Prostate gland (tissue), 2 donors: ENCODE measurements at regions not wholly inside any gene's neighbourhood (a gene's known extent, or its start where the extent isn't known, plus 50 kb on each side); places are given as distances from the start of the nearest gene placed in this dataset.
"Not testable (repeated sequence)": the region's sequence is repeated elsewhere in the genome, so short reads cannot be mapped to it uniquely, and the experiment has no call there.

Experiments
- CTCF ChIP-seq, 4 experiments: fragments of 200-600 bp in 2 of 4; fragments of 450-650 bp in 2 of 4; sonication (generic) in 2 of 4; IDR thresholded peaks; 1 replicate in 3 of 4; 2 replicates in 1 of 4; pipeline ENCODE4 v1.5.1; 2016 to 2019; ENCODE audit warnings: antibody characterized with exemption in 4 of 4, mild to moderate bottlenecking in 2 of 4, moderate library complexity in 2 of 4
- POLR2A ChIP-seq: fragments of 450-650 bp; IDR thresholded peaks from one replicate; pipeline ENCODE4 v1.6.1; 2016; ENCODE audit warnings: antibody characterized with exemption, mild to moderate bottlenecking

DNA sequence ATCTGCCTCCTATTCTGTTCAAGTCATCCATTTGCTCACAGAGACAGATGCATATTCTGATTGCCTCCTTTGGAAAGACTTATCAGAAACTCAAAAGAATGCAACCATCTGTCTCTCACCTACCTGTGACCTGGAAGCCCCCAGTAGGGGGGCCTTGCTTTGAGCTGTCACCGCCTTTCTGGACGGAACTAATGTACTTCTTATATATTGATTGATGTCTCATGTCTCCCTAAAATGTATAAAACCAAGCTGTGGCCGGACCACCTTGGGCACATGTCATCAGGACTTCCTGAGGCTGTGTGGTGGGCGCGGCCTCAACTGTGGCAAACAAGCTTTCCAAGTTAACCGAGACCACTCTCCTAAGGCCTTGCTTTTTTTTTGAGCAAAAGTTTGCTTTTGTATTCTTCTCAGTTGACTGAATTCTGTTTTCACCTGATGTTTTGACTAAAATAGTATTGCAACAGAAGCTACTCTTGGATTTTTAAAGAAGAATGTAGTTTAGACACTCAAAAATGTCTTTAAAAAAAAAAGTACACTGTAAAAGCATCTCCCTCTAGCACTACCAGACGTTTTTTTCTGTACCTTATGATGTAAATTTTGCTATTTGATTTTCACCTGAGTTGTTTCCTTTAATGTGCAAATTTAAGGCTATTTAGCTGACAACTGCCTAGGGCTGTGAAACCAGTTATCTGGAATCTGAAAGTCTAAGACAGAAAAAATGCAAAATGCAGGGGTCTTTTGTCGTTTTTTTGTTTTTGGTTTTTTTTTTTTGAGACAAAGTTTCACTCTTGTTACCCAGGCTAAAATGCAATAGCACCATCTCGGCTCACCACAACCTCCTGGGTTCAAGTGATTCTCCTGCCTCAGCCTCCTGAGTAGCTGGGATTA lies 298.8 kb upstream of the SGCG start:
- not testable (repeated sequence) for TF ChIP-seq CTCF (IDR thresholded peaks at IDR 0.05); POLR2A
